HG02852 (cell line): ENCODE measurements at regions not wholly inside any gene's neighbourhood (a gene's known extent, or its start where the extent isn't known, plus 50 kb on each side); places are given as distances from the start of the nearest gene placed in this dataset.

Experiments used
- ATAC-seq: cut with Tn5 transposase; IDR thresholded peaks from one replicate; pipeline ENCODE4 v1.9.1; 2021; ENCODE audit warnings: mild to moderate bottlenecking, moderate library complexity; ENCODE audit not compliant: unreplicated experiment

GRCh38 chr11:115845872-115846271 lies 341.7 kb upstream of the CADM1 start:
- no peak for ATAC-seq

DNA sequence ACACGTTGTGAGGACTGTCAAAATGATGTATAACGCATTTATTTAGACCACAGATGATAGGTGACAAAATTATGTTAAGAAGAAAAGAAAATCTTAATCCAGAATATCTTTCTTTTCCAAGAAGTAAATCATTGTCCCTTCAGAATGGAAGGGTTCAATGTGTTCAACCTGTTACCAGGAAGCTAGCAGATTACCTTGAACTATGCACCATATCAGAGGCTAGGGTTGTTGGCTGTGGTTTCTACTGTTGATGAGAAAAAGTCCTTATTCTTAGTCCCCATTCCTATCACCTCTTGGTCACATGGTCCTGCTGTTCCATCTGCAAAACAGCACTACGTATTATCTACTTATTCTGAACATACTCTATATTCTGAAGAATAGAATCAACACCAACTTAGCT lies 339.5 kb upstream of the CADM1 start:
- ATAC-seq, result no peak

GRCh38 chr11:115843111-115843510 lies 338.9 kb upstream of the CADM1 start:
- ATAC-seq, result no peak

DNA sequence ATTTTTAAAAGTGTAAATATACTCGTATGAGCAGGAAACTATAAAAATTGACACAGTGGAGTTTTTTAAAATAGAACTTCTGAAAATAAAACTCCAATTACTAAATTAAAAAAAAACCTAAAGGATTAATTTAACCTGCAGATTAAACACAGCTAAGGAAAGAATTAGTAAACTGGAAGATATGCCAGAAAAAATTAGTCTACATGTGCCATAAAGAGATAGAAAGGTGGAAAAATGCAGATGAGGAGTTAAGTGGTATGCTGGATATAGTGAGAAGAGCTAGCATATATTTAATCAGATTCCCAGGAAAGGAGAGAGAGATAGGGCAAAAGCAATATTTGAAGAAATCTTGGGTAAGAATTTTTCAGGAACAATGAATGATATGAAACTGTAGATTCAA lies 315.8 kb upstream of the CADM1 start:
- ATAC-seq, result no peak

GRCh38 chr11:115819014-115819413 lies 314.8 kb upstream of the CADM1 start:
- no peak for ATAC-seq

GRCh38 chr11:115817844-115818468 lies 313.7 kb upstream of the CADM1 start:
- no peak for ATAC-seq

- ATAC-seq, result no peak
Observed at GRCh38 chr11:115808351-115808940, 304.2 kb upstream of the CADM1 start.

- ATAC-seq, result no peak
Observed at GRCh38 chr11:115806056-115806455, 301.8 kb upstream of the CADM1 start.

GRCh38 chr11:115803073-115803740 lies 299.0 kb upstream of the CADM1 start:
- ATAC-seq, result no peak

DNA sequence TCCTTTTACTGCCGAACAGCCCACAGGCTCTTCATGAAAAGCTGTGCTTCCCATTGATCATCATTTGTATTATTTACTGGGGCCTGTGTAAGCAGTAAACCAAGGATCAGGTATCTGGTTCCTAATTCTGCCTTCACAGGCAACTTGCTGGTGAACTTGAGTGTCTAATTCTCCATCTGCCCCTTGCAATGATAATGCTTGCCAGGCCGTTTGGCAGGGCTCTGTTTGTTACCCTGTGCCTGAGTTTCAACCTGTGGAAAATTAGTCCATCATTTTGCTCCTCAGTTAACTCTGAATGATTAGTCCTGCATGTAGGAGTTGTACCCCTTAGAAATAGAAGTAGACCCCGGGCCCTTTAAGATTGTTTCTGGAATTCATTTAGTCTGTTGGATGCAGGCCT lies 298.4 kb upstream of the CADM1 start:
- ATAC-seq, result no peak

- no peak for ATAC-seq
Observed at GRCh38 chr11:115792903-115793302, 288.7 kb upstream of the CADM1 start.

- ATAC-seq, result no peak
Observed at GRCh38 chr11:115787302-115787701, 283.1 kb upstream of the CADM1 start.

DNA sequence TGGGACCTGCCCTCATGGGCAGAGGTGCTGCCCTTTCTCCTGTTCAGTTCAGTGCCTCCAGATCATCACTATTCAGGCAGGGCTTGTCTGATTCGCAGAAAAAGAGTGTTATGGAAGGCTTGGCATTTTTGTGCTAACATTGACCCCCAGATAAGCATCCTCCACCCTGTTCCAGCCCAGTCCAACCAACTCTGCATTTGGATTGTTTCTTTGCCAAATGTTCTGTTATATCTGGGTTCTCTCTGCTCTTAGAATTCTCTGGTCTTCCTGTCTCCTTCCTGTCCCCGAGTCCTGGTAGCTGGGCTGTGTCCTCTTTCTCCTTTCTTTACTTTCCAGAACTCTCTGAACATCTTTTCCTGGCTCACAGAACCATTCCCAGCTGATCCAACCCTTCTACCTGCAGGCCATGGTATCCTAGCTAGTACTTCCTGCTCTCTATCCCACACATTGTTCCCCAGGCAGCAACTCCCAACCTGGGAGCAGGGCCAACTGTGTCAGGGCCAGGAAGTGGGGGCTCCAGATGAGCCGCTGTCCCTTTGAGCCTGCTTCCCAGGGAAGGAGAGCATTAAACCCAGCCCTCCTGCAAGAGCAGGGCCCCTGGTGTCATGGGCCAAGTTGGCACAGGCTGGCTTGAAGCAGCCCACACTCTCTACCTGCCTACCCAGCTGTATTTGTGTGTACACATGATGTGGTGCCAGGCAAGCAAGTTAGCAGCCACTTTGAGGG lies 280.7 kb upstream of the CADM1 start:
- ATAC-seq, result no peak

DNA sequence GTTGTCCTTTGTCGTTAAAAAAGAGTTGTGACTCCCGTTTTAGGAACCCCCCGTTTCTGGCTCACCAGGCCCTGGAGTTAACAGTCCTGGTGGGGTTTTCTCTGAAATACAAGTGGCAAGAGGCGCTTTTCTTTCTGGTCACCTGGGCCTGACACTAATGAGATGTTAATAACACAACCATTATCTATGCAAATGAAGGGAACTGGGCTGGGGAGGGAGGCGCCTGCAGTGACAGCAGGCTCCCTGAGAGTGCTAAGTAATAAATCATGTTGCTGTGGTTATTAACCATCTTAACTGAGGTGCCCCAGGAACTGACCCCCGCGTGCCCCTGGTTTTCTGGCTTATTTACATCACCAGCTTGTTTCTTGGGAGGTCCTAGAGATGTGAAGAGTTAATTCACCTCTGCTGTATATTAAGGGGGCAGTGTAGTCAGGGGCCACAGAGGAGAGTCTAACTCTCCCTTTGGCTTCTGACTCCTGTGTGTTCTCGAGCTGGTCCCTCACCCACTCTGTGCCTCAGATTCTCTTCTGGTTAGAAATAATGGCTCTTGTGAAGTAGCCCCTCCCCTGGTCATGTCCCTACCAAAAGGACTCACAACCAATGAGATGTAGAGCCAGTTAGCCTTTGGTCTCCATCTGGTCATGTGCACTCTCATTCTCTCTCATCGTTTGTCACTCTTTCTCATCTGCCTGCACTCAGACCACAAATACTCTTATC lies 276.6 kb upstream of the CADM1 start:
- ATAC-seq, result no peak

DNA sequence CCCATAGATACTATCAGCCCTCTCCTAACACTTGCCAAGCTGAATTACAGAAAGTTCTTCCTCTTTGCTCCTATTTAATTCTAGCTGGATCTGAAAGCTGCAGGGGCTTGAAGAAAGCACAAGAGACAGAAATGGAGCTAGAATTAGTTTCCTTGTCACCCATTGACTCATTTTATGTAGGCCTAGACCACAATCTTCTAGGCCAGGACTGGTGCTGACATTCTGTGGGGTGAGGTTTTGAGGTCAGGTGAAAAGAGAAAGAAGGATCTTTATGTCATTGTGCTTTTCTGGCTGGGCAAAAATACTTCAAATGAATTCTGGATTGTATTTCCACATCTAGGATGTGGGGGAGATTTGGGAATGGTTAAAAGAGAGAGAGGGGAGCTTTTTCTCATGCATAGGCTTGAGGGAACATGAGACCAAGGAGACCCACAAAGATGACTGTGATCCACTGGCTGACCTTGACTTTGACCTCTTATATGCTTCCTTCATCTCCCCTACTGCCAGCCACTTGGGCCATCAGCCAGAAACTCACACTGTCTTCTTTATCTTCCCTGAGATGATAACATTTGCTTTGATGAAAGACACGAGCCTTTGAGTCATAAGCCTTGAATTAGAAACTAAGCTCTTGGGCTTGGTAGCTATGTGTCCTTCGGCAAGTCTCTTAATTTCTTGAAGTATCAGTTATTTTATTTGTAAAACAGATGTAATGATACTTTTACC lies 274.9 kb upstream of the CADM1 start:
- peak; percentile 57 for ATAC-seq

DNA sequence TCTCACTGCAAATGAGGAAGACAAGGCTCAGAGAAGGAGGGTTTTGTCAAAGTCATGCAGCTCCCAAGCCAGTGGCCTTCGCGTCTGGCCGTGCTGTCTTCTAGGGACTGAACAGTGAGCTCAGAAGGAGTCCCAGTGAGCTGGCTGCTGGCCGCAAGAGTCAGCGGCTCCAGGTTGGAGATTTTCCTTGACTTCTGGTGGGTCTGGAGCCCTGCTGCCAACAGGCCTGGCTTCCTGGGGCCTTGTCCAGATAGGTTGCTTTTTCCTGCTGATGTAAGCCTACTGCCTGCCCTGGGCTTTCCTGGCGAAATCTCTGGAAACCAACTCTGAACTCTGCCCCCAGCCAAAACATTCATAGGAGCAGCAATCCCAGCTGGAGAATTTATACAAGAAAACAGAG lies 272.7 kb upstream of the CADM1 start:
- no peak for ATAC-seq

GRCh38 chr11:115775846-115776245 lies 271.6 kb upstream of the CADM1 start:
- ATAC-seq, result no peak

DNA sequence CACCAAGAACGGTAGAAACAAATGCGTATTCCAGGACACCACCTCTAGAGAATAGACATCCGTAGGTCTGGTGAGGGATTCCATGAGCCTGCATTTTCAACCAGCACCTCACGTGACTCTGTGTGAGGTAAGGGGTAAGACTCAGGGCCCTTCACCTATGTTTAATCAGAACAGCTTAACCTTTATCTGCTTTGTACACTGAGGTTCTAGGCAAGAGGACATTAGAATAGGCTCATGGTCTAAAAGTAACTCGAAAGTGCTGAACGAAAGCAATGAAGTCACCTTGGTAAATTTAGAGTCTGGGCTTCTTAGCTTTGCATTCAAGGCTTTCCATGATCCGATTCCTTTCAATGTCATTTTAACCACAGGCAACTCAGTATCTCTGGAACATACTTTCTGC lies 270.5 kb upstream of the CADM1 start:
- ATAC-seq, result no peak

- no peak for ATAC-seq
Observed at GRCh38 chr11:115769891-115770290, 265.7 kb upstream of the CADM1 start.

DNA sequence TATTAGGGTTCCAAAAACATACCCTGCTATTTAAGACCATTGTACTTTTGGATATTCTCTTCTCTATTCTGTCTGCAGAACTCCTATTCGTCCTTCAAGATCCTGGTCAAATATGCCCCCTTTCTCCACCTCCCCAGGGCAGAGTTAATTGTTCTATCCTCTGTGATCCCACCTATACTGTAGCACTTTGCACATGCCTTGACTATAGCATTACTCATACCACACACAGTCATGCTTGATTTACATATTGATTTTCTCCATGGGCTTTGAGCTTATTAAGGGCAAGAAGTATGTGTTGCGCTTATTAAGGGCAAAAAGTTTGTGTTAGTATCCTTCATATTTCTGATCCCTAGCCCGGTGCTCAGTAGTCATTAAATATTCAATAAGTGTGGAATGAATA lies 263.7 kb upstream of the CADM1 start:
- ATAC-seq, result no peak
